T-cell (primary cell): ENCODE measurements at regions not wholly inside any gene's neighbourhood (a gene's known extent, or its start where the extent isn't known, plus 50 kb on each side); places are given as distances from the start of the nearest gene placed in this dataset.

ENCODE experiments used
- ATAC-seq, 4 experiments: fragments of 200-7000 bp in 3 of 4; fragments of 150-1000 bp in 1 of 4; cut with Tn5 transposase; replicated peaks in 1 of 4; 1 replicate in 3 of 4; 2 replicates in 1 of 4; pipeline ENCODE4 v1.10.0; 2021; ENCODE audit warnings: moderate library complexity in 3 of 4, mild to moderate bottlenecking in 2 of 4, moderate number of reproducible peaks in 1 of 4
- CTCF ChIA-PET, 2 donors: fragments of 300-600 bp; sonication (Branson Sonifier 250); formaldehyde crosslinking; loops; one replicate each; lab custom pipeline; 2022; ENCODE audit warnings: antibody characterized with exemption in 2 of 2; lab: Charles Lee
- POLR2A ChIA-PET, 2 donors: fragments of 300-600 bp; sonication (Branson Sonifier 250); formaldehyde crosslinking; loops; one replicate each; lab custom pipeline; 2022; ENCODE audit warnings: antibody characterized with exemption in 2 of 2; lab: Charles Lee
- DNase-seq, 35 experiments: peaks; one replicate each; pipeline versions ENCODE4 v3.0.0 to v3.0.0-alpha.2; 2013 to 2023
- H3K27ac ChIP-seq: one replicate; pipeline ENCODE4 v1.5.1; 2013; ENCODE audit warnings: low read length
- H3K27me3 ChIP-seq, 2 experiments: replicated peaks in 1 of 2; 1 replicate in 1 of 2; 2 replicates in 1 of 2; pipeline versions ENCODE4 v1.6.1 to v1.7.0; 2013; ENCODE audit warnings: low read length in 1 of 2, mixed read lengths in 1 of 2; ENCODE audit not compliant: control insufficient read depth in 2 of 2, insufficient read depth in 2 of 2; ENCODE audit errors: extremely low read depth in 1 of 2
- H3K36me3 ChIP-seq, 2 donors: 1 replicate in 1 of 2; 2 replicates in 1 of 2; pipeline versions ENCODE4 v1.6.1 to v1.7.0; 2013; ENCODE audit warnings: low read length in 1 of 2; ENCODE audit not compliant: control insufficient read depth in 2 of 2, insufficient read depth in 1 of 2; ENCODE audit errors: extremely low read depth in 1 of 2
- H3K4me1 ChIP-seq, 2 experiments: 1 replicate in 1 of 2; 2 replicates in 1 of 2; pipeline versions ENCODE4 v1.6.1 to v1.7.0; 2013; ENCODE audit warnings: low read length in 2 of 2, mixed read lengths in 1 of 2; ENCODE audit not compliant: insufficient read depth in 2 of 2, control insufficient read depth in 1 of 2; ENCODE audit errors: extremely low read depth in 1 of 2
- H3K4me3 ChIP-seq, 2 donors: 1 replicate in 1 of 2; 2 replicates in 1 of 2; pipeline versions ENCODE4 v1.5.1 to v1.7.0; 2013; ENCODE audit warnings: mild to moderate bottlenecking in 2 of 2, low read length in 1 of 2, moderate library complexity in 1 of 2; ENCODE audit not compliant: control insufficient read depth in 1 of 2; ENCODE audit errors: extremely low read depth in 1 of 2
- H3K9me3 ChIP-seq: 2 replicates; pipeline ENCODE4 v1.7.0; 2013
- H3K27ac Mint-ChIP-seq, 2 donors: one replicate each; pipeline ENCODE4 v1.8.0; 2020 to 2021; ENCODE audit warnings: mild to moderate bottlenecking in 2 of 2, mixed read lengths in 2 of 2
- H3K27me3 Mint-ChIP-seq, 2 donors: one replicate each; pipeline ENCODE4 v1.8.0; 2021 to 2022; ENCODE audit warnings: mixed read lengths in 2 of 2
- H3K36me3 Mint-ChIP-seq: one replicate; pipeline ENCODE4 v1.8.0; 2021; ENCODE audit warnings: mixed read lengths
- H3K4me1 Mint-ChIP-seq, 3 donors: one replicate each; pipeline ENCODE4 v1.8.0; 2020 to 2022; ENCODE audit warnings: mixed read lengths in 3 of 3, mild to moderate bottlenecking in 1 of 3
- H3K4me3 Mint-ChIP-seq, 3 donors: one replicate each; pipeline ENCODE4 v1.8.0; 2020 to 2022; ENCODE audit warnings: mild to moderate bottlenecking in 3 of 3, mixed read lengths in 3 of 3, moderate library complexity in 3 of 3
- H3K9me3 Mint-ChIP-seq, 3 donors: one replicate each; pipeline ENCODE4 v1.8.0; 2020 to 2022; ENCODE audit warnings: mixed read lengths in 3 of 3
- whole genome bisulfite sequencing: methylation state at CpG from one replicate; pipeline ENCODE4 v1.1.5; 2013; ENCODE audit warnings: missing lambda C conversion rate; ENCODE audit not compliant: insufficient coverage; 5-methylcytosine and 5-hydroxymethylcytosine counted together

DNA sequence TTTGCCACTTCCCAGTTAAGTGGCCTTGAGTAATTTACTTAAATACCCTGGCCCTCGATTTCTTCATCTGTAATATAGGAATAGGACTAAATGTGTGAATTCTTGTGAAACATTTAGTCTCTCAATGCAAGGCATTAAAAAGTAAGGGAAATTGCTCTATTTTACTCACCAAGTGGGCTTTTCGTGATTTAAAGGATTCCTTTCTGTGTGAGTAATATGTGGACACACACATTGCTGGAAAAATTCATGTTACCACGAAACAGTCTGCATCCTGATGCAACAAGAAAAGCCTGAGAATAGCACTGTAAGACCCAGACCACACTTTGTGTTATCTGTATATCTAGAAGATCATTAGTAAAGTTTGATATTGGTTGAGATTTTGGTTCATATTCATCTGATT lies 1243.0 kb upstream of the CDH9 start:
- H3K4me3 ChIP-seq: no peak overlapping the region
- WGBS: no CpG with 5 or more reads among the region's 3 CpGs
- H3K4me1 ChIP-seq: no peaks in the 10 kb centered on the region
- H3K36me3 Mint-ChIP-seq: no peaks in the 10 kb centered on the region
- ChIA-PET CTCF (no interaction called here), POLR2A (no interaction called here)
- H3K27me3 ChIP-seq: no peaks in the 10 kb centered on the region
- peaks cover 0 to 8% (median 7%) of the 10 kb centered on the region in 3 donors for H3K9me3 Mint-ChIP-seq
- DNase-seq: no peak
- H3K27ac ChIP-seq: no peak overlapping the region
- no peaks in the 10 kb centered on the region for H3K9me3 ChIP-seq
- no peaks in the 10 kb centered on the region for H3K36me3 ChIP-seq
- H3K27me3 Mint-ChIP-seq: no peaks in the 10 kb centered on the region
- no peak overlapping the region for H3K4me3 Mint-ChIP-seq
- ATAC-seq: no peak
- no peaks in the 10 kb centered on the region for H3K4me1 Mint-ChIP-seq
- H3K27ac Mint-ChIP-seq: no peak overlapping the region

DNA sequence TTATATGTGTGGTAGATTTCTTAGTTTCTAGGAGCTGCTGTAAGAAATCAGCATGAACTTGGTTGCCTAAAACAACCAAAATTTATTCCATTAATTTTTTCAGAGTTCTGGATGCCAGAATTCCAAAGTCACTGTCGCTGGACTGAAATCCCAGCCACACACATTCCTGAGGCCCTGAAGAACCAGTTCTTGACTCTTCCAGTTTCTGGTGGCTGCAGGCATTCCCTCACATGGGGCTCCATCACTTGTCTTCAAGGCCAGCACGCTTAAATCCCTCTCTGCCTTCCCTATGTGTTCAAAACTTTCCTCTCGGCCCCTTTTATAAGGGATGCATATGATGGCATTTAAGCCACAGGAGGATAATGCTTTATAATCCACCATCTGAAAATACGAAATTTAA lies 1237.5 kb upstream of the CDH9 start:
- DNase-seq: no peak

DNA sequence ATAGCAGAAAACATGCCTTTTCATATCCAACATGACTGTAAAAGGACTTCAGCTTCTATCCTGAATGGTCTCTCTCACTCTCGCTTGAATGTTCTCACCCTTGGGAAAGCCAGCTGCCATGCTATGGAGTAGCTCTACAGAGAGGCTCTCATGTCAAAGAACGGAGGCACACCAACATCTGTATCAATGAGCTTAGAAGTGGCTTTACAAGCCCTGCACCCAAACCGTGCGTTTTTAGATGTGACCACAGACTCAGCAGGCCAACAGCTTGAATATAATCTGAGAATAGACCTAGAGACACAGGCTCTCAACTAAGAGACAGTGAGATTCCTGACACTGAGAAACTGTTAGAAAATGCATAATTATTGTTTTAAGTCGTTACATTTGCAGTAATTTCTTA lies 1231.6 kb upstream of the CDH9 start:
- H3K4me3 ChIP-seq: no peak overlapping the region
- no peak for ATAC-seq
- CTCF ChIA-PET: no interaction called here
- no peak overlapping the region for H3K27ac Mint-ChIP-seq
- no peaks in the 10 kb centered on the region for H3K36me3 ChIP-seq
- no peak for DNase-seq
- H3K9me3 Mint-ChIP-seq: peaks cover 10 to 33% (median 25%) of the 10 kb centered on the region in 3 donors
- 95% methylated on average over 4 of the region's 5 CpGs for WGBS
- H3K36me3 Mint-ChIP-seq: no peaks in the 10 kb centered on the region
- no peaks in the 10 kb centered on the region for H3K9me3 ChIP-seq
- H3K27me3 Mint-ChIP-seq: no peaks in the 10 kb centered on the region
- H3K4me3 Mint-ChIP-seq: no peak overlapping the region
- no peaks in the 10 kb centered on the region for H3K4me1 Mint-ChIP-seq
- H3K27me3 ChIP-seq: no peaks in the 10 kb centered on the region
- H3K4me1 ChIP-seq: no peaks in the 10 kb centered on the region
- H3K27ac ChIP-seq: no peak overlapping the region
- POLR2A ChIA-PET: no interaction called here

More for the DNA sequence above, 1237.5 kb upstream of the CDH9 start:
- Mint-ChIP-seq H3K9me3 (peaks cover 0 to 18% (median 8%) of the 10 kb centered on the region in 3 donors), H3K27ac (no peak overlapping the region), H3K27me3 (no peaks in the 10 kb centered on the region), H3K36me3 (no peaks in the 10 kb centered on the region), H3K4me3 (no peak overlapping the region), H3K4me1 (no peaks in the 10 kb centered on the region)
- Histone ChIP-seq H3K27ac (no peak overlapping the region), H3K4me1 (no peaks in the 10 kb centered on the region), H3K27me3 (no peaks in the 10 kb centered on the region), H3K36me3 (no peaks in the 10 kb centered on the region), H3K9me3 (no peaks in the 10 kb centered on the region), H3K4me3 (no peak overlapping the region)
- 72% methylated on average over 2 of the region's 4 CpGs for WGBS
- no peak for ATAC-seq
- ChIA-PET CTCF (no interaction called here), POLR2A (no interaction called here)

DNA sequence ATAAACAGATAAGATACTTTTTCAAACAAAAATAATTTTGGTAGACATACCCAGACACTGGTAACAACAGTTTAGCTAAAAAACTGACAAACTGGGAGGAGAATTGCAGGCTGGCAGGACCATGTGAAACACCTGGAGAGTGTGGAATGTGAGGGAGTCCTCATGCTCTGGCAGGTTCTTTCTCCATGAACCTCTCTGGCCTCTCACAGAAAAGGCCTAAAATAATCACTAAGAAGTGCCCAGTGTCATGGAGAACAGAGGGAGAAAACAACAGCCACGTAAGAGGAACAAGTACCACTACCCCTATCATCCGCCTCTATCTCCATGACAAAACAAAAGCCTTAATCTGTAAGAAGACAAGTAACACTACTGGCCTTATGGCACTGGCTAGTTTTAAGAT lies 1227.5 kb upstream of the CDH9 start:
- ChIA-PET POLR2A (no interaction called here), CTCF (no interaction called here)
- 50% methylated on average over 2 of the region's 2 CpGs for WGBS
- no peaks in the 10 kb centered on the region for H3K27me3 Mint-ChIP-seq
- no peak overlapping the region for H3K4me3 ChIP-seq
- no peaks in the 10 kb centered on the region for H3K9me3 ChIP-seq
- no peak overlapping the region for H3K27ac ChIP-seq
- H3K36me3 ChIP-seq: no peaks in the 10 kb centered on the region
- no peaks in the 10 kb centered on the region for H3K4me1 ChIP-seq
- no peak for ATAC-seq
- H3K4me3 Mint-ChIP-seq: no peak overlapping the region
- no peak for DNase-seq
- no peaks in the 10 kb centered on the region for H3K4me1 Mint-ChIP-seq
- no peaks in the 10 kb centered on the region for H3K27me3 ChIP-seq
- H3K27ac Mint-ChIP-seq: no peak overlapping the region
- H3K9me3 Mint-ChIP-seq: peaks cover 10 to 23% (median 16%) of the 10 kb centered on the region in 3 donors
- H3K36me3 Mint-ChIP-seq: no peaks in the 10 kb centered on the region

DNA sequence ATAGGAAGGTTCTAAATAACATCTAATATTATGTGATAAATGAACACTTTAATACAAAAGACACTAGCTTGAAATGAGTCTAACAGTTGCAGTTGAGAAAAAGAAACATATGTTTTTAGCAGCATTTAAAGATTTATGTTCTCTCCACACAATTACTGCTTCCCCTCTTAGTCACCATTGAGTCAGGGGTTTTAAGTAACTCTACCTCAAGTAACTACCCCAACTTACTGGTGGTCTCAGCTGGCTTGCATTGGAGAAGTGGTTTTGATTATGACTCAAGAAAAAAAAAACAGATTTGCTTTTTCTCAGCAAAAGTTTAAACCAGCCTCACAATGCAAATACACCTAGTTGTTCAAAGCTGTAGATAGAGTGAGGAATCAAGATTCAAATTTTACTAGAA lies 1216.5 kb upstream of the CDH9 start:
- Histone ChIP-seq H3K27ac (no peak overlapping the region), H3K4me3 (no peak overlapping the region), H3K27me3 (no peaks in the 10 kb centered on the region), H3K9me3 (no peaks in the 10 kb centered on the region), H3K36me3 (no peaks in the 10 kb centered on the region), H3K4me1 (no peaks in the 10 kb centered on the region)
- Mint-ChIP-seq H3K27ac (no peak overlapping the region), H3K9me3 (peaks cover 9 to 17% (median 14%) of the 10 kb centered on the region in 3 donors), H3K4me3 (no peak overlapping the region), H3K36me3 (no peaks in the 10 kb centered on the region), H3K27me3 (no peaks in the 10 kb centered on the region), H3K4me1 (no peaks in the 10 kb centered on the region)
- ATAC-seq (no peak), DNase-seq (no peak)
- ChIA-PET CTCF (interaction anchor here in 1 of 2 donors (0.7 kb wide), 1 partner anchor 13 kb away, joined by 4 read pairs; no protein-coding TSS in a partner anchor), POLR2A (no interaction called here)

DNA sequence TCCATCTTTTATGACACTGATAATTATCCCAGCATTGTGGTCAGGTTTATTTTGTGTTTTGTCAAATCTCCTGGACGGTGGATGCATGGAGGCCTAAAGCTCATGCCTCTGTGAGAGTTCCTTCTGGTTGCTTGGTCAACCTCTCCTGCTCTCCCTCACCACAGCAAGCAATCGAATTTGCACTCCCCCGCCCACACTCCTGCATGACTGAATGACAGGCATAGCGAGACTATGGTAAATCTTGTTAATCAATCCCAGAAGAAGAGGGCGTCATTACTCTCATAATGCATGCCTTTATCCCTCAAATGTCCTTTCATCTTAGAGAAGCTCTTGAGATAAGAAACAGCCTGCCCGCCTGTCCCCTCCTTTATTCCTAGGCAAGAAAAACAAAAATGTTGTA lies 1215.0 kb upstream of the CDH9 start:
- DNase-seq (no peak), ATAC-seq (no peak)
- Histone ChIP-seq H3K36me3 (no peaks in the 10 kb centered on the region), H3K27ac (no peak overlapping the region), H3K9me3 (peaks cover 3% of the 10 kb centered on the region), H3K4me3 (no peak overlapping the region), H3K4me1 (no peaks in the 10 kb centered on the region), H3K27me3 (no peaks in the 10 kb centered on the region)
- H3K9me3 Mint-ChIP-seq: peaks cover 9 to 23% (median 12%) of the 10 kb centered on the region in 3 donors
- ChIA-PET POLR2A (interaction anchor here in 1 of 2 donors (0.6 kb wide), 1 partner anchor 38 kb away, joined by 4 read pairs; no protein-coding TSS in a partner anchor), CTCF (no interaction called here)
- H3K36me3 Mint-ChIP-seq: no peaks in the 10 kb centered on the region
- H3K4me3 Mint-ChIP-seq: no peak overlapping the region
- no peak overlapping the region for H3K27ac Mint-ChIP-seq
- no peaks in the 10 kb centered on the region for H3K4me1 Mint-ChIP-seq
- WGBS: 100% methylated on average over 1 of the region's 6 CpGs
- no peaks in the 10 kb centered on the region for H3K27me3 Mint-ChIP-seq

DNA sequence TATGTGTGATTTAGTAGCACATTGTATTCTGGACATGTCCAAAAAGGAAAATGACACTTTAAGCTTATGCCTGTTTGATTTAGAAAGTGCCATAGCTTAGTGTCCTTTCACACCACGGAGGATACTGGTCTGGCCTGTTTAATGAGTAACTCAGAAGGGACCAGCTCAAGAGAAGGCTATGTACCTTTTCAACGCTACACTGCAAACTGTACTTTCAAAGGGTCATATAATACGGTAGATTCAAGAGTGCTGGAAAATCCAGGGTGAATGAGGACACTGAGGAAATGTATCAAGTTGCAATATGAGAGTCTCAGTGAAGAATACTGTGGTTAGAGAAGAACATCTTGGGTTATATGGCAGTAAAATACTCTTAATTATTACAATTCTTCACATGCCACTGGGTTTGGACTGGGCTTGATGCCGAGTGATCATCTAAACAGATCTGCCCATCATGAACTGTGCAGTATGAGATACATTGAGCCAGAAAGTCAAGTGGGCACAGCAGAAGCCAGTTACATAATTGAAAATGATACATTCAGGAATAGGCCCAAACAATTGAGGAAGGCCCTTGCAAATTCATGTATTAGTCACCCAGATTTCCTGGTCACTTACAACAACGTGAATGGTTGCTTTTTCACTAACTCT lies 1211.5 kb upstream of the CDH9 start:
- H3K36me3 ChIP-seq: no peaks in the 10 kb centered on the region
- Mint-ChIP-seq H3K9me3 (peaks cover 6 to 31% (median 6%) of the 10 kb centered on the region in 3 donors), H3K4me3 (no peak overlapping the region), H3K4me1 (no peaks in the 10 kb centered on the region), H3K36me3 (no peaks in the 10 kb centered on the region), H3K27me3 (no peaks in the 10 kb centered on the region), H3K27ac (no peak overlapping the region)
- H3K27ac ChIP-seq: no peak overlapping the region
- H3K9me3 ChIP-seq: peaks cover 3% of the 10 kb centered on the region
- POLR2A ChIA-PET: no interaction called here
- DNase-seq: no peak
- no peak overlapping the region for H3K4me3 ChIP-seq
- no peak for ATAC-seq
- WGBS: 92% methylated on average over 2 of the region's 5 CpGs
- CTCF ChIA-PET: no interaction called here
- H3K27me3 ChIP-seq: no peaks in the 10 kb centered on the region
- H3K4me1 ChIP-seq: no peaks in the 10 kb centered on the region
